K562 (cell line): ENCODE measurements at regions not wholly inside any gene's neighbourhood (a gene's known extent, or its start where the extent isn't known, plus 50 kb on each side); places are given as distances from the start of the nearest gene placed in this dataset.

Experiments used
- ATAC-seq: fragments of 200-7000 bp; cut with Tn5 transposase; 3 replicates; pipeline ENCODE4 v1.9.1; 2020; ENCODE audit warnings: moderate library complexity
- BruUV-seq: library from RNA; stranded (reverse); fragments of 400-500 nt; replicated peaks from 2 replicates; lab custom pipeline; 2021; lab: Mats Ljungman, UMichigan
- CTCF ChIA-PET: fragments of 300-600 bp; formaldehyde crosslinking; extraction: SDS; loops from one replicate; lab custom pipeline; 2021; ENCODE audit warnings: low intra/inter-chr PET ratio; lab: Yijun Ruan, JAX
- POLR2A ChIA-PET: fragments of 300-600, 350-650 bp; sonication (Branson Sonifier 250); formaldehyde crosslinking; extraction: SDS; loops from one replicate; lab custom pipeline; 2021; ENCODE audit warnings: antibody characterized with exemption, inconsistent platforms; lab: Yijun Ruan, JAX
- DNase-seq, 4 experiments: peaks; one replicate each; pipeline versions ENCODE4 v3.0.0 to v3.0.0-alpha.2; 2011 to 2018; ENCODE audit warnings: low spot score in 3 of 4, mixed read lengths in 3 of 4; ENCODE audit errors: extremely low read depth in 1 of 4
- FAIRE-seq: peaks from 2 replicates; lab custom pipeline; 2011; peaks lifted over from hg19 to GRCh38; lab: Jason Lieb, UNC
- H2AFZ ChIP-seq: 2 replicates; pipeline ENCODE4 v1.6.0; 2011; ENCODE audit warnings: low read depth, low read length, control low read depth, inconsistent platforms
- H3K27ac ChIP-seq: fragments of 200-600 bp; 3 replicates; pipeline ENCODE4 v1.8.0; 2011; ENCODE audit warnings: low read depth, mild to moderate bottlenecking, control low read depth, inconsistent platforms, low read length, moderate library complexity, mixed read lengths; ENCODE audit errors: extremely low read depth
- H3K27me3 ChIP-seq, 2 experiments: fragments of 300-600 bp in 1 of 2; 2 replicates in 1 of 2; 3 replicates in 1 of 2; pipeline versions ENCODE4 v1.6.0 to v1.8.0; 2011; ENCODE audit warnings: inconsistent platforms in 2 of 2, low read length in 2 of 2, mild to moderate bottlenecking in 1 of 2, mixed read lengths in 1 of 2, moderate library complexity in 1 of 2; ENCODE audit not compliant: control insufficient read depth in 2 of 2, insufficient read depth in 2 of 2
- H3K36me3 ChIP-seq: fragments of 300-600 bp; 3 replicates; pipeline ENCODE4 v1.8.0; 2011; ENCODE audit warnings: mild to moderate bottlenecking, low read length, inconsistent platforms; ENCODE audit not compliant: control insufficient read depth, insufficient read depth
- H3K4me1 ChIP-seq, 2 experiments: fragments of 200-600 bp in 1 of 2; replicated peaks in 1 of 2; 2 replicates in 1 of 2; 3 replicates in 1 of 2; pipeline versions ENCODE4 v1.5.1 to v1.8.0; 2011; ENCODE audit warnings: inconsistent platforms in 2 of 2, low read length in 2 of 2, mild to moderate bottlenecking in 1 of 2, mixed read lengths in 1 of 2, moderate library complexity in 1 of 2; ENCODE audit not compliant: control insufficient read depth in 2 of 2, insufficient read depth in 2 of 2
- H3K4me2 ChIP-seq: 2 replicates; pipeline ENCODE4 v1.6.1; 2011; ENCODE audit warnings: low read length, control low read depth, inconsistent platforms, mixed read lengths; ENCODE audit not compliant: insufficient read depth
- H3K4me3 ChIP-seq: fragments of 200-600 bp; sonication (generic), shearing (Covaris generic); 2 replicates; pipeline ENCODE4 v1.5.1; 2016; ENCODE audit warnings: control low read depth, inconsistent platforms
- H3K79me2 ChIP-seq: fragments of 200-600 bp; 3 replicates; pipeline ENCODE4 v1.8.0; 2011; ENCODE audit warnings: low read length, inconsistent platforms; ENCODE audit not compliant: control insufficient read depth, insufficient read depth
- H3K9ac ChIP-seq, 2 experiments: 2 replicates each; pipeline versions ENCODE4 v1.6.0 to v1.6.1; 2011; ENCODE audit warnings: low read depth in 2 of 2, low read length in 2 of 2, control low read depth in 1 of 2, inconsistent platforms in 1 of 2, mild to moderate bottlenecking in 1 of 2, mixed read lengths in 1 of 2; ENCODE audit not compliant: insufficient read depth in 1 of 2
- H3K9me1 ChIP-seq: one replicate; pipeline ENCODE4 v1.6.0; 2011; ENCODE audit warnings: inconsistent platforms, mild to moderate bottlenecking, low read length, moderate library complexity; ENCODE audit not compliant: control insufficient read depth, insufficient read depth
- H3K9me3 ChIP-seq: replicated peaks from 2 replicates; pipeline ENCODE4 v1.5.1; 2011; ENCODE audit warnings: low read depth, low read length, inconsistent platforms; ENCODE audit not compliant: control insufficient read depth, insufficient read depth
- H4K20me1 ChIP-seq: replicated peaks from 2 replicates; pipeline ENCODE4 v1.6.1; 2011; ENCODE audit warnings: low read length, inconsistent platforms, mixed read lengths; ENCODE audit not compliant: control insufficient read depth, insufficient read depth
- ARID2 ChIP-seq: fragments of 450-650 bp; IDR thresholded peaks from 2 replicates; pipeline ENCODE4 v1.6.1; 2017; ENCODE audit warnings: antibody characterized with exemption, mild to moderate bottlenecking
- CREBBP ChIP-seq: IDR thresholded peaks from one replicate; pipeline ENCODE4 v1.6.1; 2012; ENCODE audit warnings: low read depth, mild to moderate bottlenecking, control low read depth, inconsistent platforms, low read length
- FIP1L1 ChIP-seq: fragments of 200-400 bp; formaldehyde crosslinking; IDR thresholded peaks from 2 replicates; pipeline ENCODE4 v1.6.1; 2018; ENCODE audit warnings: mild to moderate bottlenecking, low read depth, low read length; ENCODE audit not compliant: poor library complexity, severe bottlenecking
- HINFP ChIP-seq: fragments of 450-650 bp; conservative IDR thresholded peaks from 2 replicates; pipeline ENCODE4 v1.6.1; 2016; ENCODE audit warnings: missing genetic modification characterization, low read depth, mild to moderate bottlenecking, control low read depth, missing compliant biosample characterization
- MEF2A ChIP-seq: IDR thresholded peaks from 2 replicates; pipeline ENCODE4 v1.6.1; 2011; ENCODE audit warnings: low read depth, mild to moderate bottlenecking, low read length, moderate library complexity; ENCODE audit not compliant: control insufficient read depth
- NCOA2 ChIP-seq, 2 experiments: fragments of 450-650 bp; IDR thresholded peaks; 2 replicates each; pipeline ENCODE4 v1.6.1; 2018; ENCODE audit warnings: mild to moderate bottlenecking in 2 of 2, moderate library complexity in 1 of 2; ENCODE audit not compliant: partially characterized antibody in 2 of 2
- PHF21A ChIP-seq: fragments of 450-650 bp; IDR thresholded peaks from 2 replicates; pipeline ENCODE4 v1.6.1; 2017; ENCODE audit warnings: low read depth, borderline replicate concordance
- POLR2H ChIP-seq: IDR thresholded peaks from 2 replicates; pipeline ENCODE4 v1.6.1; 2016; ENCODE audit warnings: missing genetic modification characterization, low read depth, mild to moderate bottlenecking, control low read depth, missing compliant biosample characterization, moderate library complexity
- PURB ChIP-seq: sonication (generic); formaldehyde crosslinking; IDR thresholded peaks from 2 replicates; pipeline ENCODE4 v1.9.0; 2021; ENCODE audit warnings: low read depth, mild to moderate bottlenecking, missing genetic modification reagents
- SAP30 ChIP-seq: fragments of 200-600 bp; sonication (generic); IDR thresholded peaks from 2 replicates; pipeline ENCODE4 v1.6.1; 2012; ENCODE audit warnings: borderline replicate concordance, low read depth, mild to moderate bottlenecking, moderate library complexity, low read length, control low read depth, inconsistent platforms; ENCODE audit not compliant: insufficient read depth, poor library complexity, severe bottlenecking
- SMARCB1 ChIP-seq: IDR thresholded peaks from 2 replicates; pipeline ENCODE4 v1.6.1; 2011; ENCODE audit warnings: improper control_type of control experiment, low read depth; ENCODE audit not compliant: insufficient read length
- SREBF2 ChIP-seq: sonication (generic); formaldehyde crosslinking; IDR thresholded peaks from 2 replicates; pipeline ENCODE4 v1.4.0; 2020; ENCODE audit warnings: mild to moderate bottlenecking, missing genetic modification reagents
- THRA ChIP-seq: fragments of 450-650 bp; IDR thresholded peaks from 2 replicates; pipeline ENCODE4 v1.6.1; 2017; ENCODE audit warnings: mild to moderate bottlenecking, moderate library complexity
- ZBTB7A ChIP-seq: IDR thresholded peaks from 2 replicates; pipeline ENCODE4 v1.6.1; 2011; ENCODE audit warnings: low read depth, mild to moderate bottlenecking, low read length, moderate library complexity, borderline replicate concordance; ENCODE audit not compliant: control insufficient read depth
- ZNF124 ChIP-seq: sonication (generic); formaldehyde crosslinking; IDR thresholded peaks from 2 replicates; pipeline ENCODE4 v1.8.1; 2022; ENCODE audit warnings: missing genetic modification reagents
- ZNF134 ChIP-seq: fragments of 250-450 bp; sonication (Bioruptor Pico); conservative IDR thresholded peaks from 2 replicates; pipeline ENCODE4 v1.4.0; 2020
- ZNF583 ChIP-seq: fragments of 250-450 bp; sonication (Bioruptor Pico); IDR thresholded peaks from 2 replicates; pipeline ENCODE4 v1.4.0; 2020
- ZNF699 ChIP-seq: fragments of 250-450 bp; sonication (Bioruptor Pico); IDR thresholded peaks from 2 replicates; pipeline ENCODE4 v1.8.0; 2021; ENCODE audit warnings: mild to moderate bottlenecking, moderate library complexity; ENCODE audit not compliant: insufficient replicate concordance
- ZNF780A ChIP-seq: fragments of 250-450 bp; sonication (Bioruptor Pico); IDR thresholded peaks from 2 replicates; pipeline ENCODE4 v1.5.0; 2021; ENCODE audit warnings: mild to moderate bottlenecking
- WGBS: fragments of 100-300 bp; shearing (Covaris generic); methylation state at CpG from one replicate; pipeline ENCODE4 v1.1.6; 2016; ENCODE audit warnings: low coverage, mixed read lengths; ENCODE audit not compliant: insufficient coverage; ENCODE audit errors: missing lambda C conversion rate; 5-methylcytosine and 5-hydroxymethylcytosine counted together
- in situ Hi-C: fragments of 300-500 bp; cut with MboI; formaldehyde crosslinking; loops from 4 replicates; pipeline ENCODE4 v1.15.0; 2018; ENCODE audit warnings: inconsistent platforms, mixed read lengths
- intact Hi-C: fragments of 100-400 bp; cut with micrococcal nuclease; formaldehyde crosslinking; loops from 2 replicates; pipeline ENCODE4 v1.14.2; 2022
- TF ChIP-seq, protein P1 (sequence below): fragments of 250-450 bp; sonication (Bioruptor Pico); IDR thresholded peaks from 2 replicates; pipeline ENCODE4 v1.8.0; 2021; ENCODE audit warnings: moderate library complexity, mild to moderate bottlenecking, inconsistent platforms

GRCh38 chr16:54616610-54617009, 314.1 kb upstream of the IRX5 start:
- CTCF ChIA-PET, result no interaction called here
- 3% methylated on average over 5 of the region's 5 CpGs for WGBS
- in situ Hi-C loops, result no loop called here

More at GRCh38 chr16:54616610-54617009, 314.1 kb upstream of the IRX5 start:
- no peak overlapping the region for H3K4me2 ChIP-seq
- no peaks in the 10 kb centered on the region for H3K9me3 ChIP-seq
- no peaks in the 10 kb centered on the region for H3K36me3 ChIP-seq
- no peak overlapping the region for H3K9ac ChIP-seq
- peaks cover 0 to 4% of the 10 kb centered on the region in 2 experiments; a peak in 2 of 5 replicates for H3K27me3 ChIP-seq
- TF ChIP-seq THRA, result no peak
- no peak for TF ChIP-seq POLR2H (tag)
- TF ChIP-seq FIP1L1, result no peak
- TF ChIP-seq NCOA2 (IDR thresholded peaks at IDR 0.05; ENCODE audit: partially characterized antibody in 2 of 2), result no peak
- no peak for TF ChIP-seq ZNF134 (CRISPR knock-in tag)
- TF ChIP-seq, protein P1, sequence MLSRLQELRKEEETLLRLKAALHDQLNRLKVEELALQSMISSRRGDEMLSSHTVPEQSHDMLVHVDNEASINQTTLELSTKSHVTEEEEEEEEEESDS (CRISPR knock-in tag), result no peak
- TF ChIP-seq SAP30, result no peak
- no peak for TF ChIP-seq ZNF699 (CRISPR knock-in tag)
- no peak for TF ChIP-seq ZBTB7A
- TF ChIP-seq ZNF124 (CRISPR knock-in tag), result no peak
- TF ChIP-seq ZNF583, result no peak
- no peak for TF ChIP-seq MEF2A
- no peak for TF ChIP-seq CREBBP
- TF ChIP-seq PHF21A, result no peak
- TF ChIP-seq ARID2, result no peak
- TF ChIP-seq ZNF780A (CRISPR knock-in tag), result no peak
- no peak for TF ChIP-seq PURB (CRISPR knock-in tag)
- no peak for TF ChIP-seq SREBF2
- TF ChIP-seq SMARCB1, result no peak
- no peak for TF ChIP-seq HINFP (tag)
- TF ChIP-seq, all 486 proteins: peak for 0
- H3K4me3 ChIP-seq, result no peak overlapping the region
- H3K27ac ChIP-seq, result no peak overlapping the region
- no peak for DNase-seq
- intact Hi-C loops, result no loop called here
- H2AFZ ChIP-seq, result no peak overlapping the region
- no TSS peak for BruUV-seq
- no peaks in the 10 kb centered on the region for H3K79me2 ChIP-seq
- POLR2A ChIA-PET, result no interaction called here
- FAIRE-seq, result no peak
- H3K9me1 ChIP-seq, result no peaks in the 10 kb centered on the region
- no peak for ATAC-seq
- H3K4me1 ChIP-seq, result no peaks in the 10 kb centered on the region
- peaks cover 5% of the 10 kb centered on the region; the same call in 1 of the 2 replicates for H4K20me1 ChIP-seq
